ENCODE measurements at regions not wholly inside any gene's neighbourhood (a gene's known extent, or its start where the extent isn't known, plus 50 kb on each side); places are given as distances from the start of the nearest gene placed in this dataset.
"Not testable (repeated sequence)": the region's sequence is repeated elsewhere in the genome, so short reads cannot be mapped to it uniquely, and the experiment has no call there.

- DNase-seq: peak; percentile 66
Observed at GRCh38 chr10:62594093-62594520, 210.4 kb upstream of the ADO start.

GRCh38 chr10:62597226-62597625 lies 207.3 kb upstream of the ADO start:
- peak; percentile 88 for DNase-seq

DNA sequence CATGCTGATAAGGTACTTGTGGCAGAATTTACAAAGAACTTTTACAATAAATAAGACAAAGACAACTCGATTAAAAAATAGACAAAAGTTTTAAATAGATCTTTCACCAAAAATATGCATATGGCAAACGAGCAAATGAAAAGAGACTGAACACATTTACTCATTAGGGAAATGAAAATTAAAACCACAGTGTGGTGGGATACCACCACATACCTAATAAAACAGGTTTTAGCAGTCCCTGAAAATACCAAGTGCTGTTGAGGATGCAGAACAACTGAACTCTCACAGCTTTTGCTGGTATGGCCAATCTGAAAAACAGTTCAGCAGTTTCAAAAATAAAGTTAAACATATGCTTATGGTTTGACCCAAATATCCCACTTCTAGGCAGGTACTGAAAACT lies 205.4 kb upstream of the ADO start:
- DNase-seq: no peak

GRCh38 chr10:62606551-62606950 lies 198.0 kb upstream of the ADO start:
- not testable (repeated sequence) for DNase-seq

- DNase-seq: not testable (repeated sequence)
Observed at GRCh38 chr10:62608189-62608875, 196.2 kb upstream of the ADO start.

DNA sequence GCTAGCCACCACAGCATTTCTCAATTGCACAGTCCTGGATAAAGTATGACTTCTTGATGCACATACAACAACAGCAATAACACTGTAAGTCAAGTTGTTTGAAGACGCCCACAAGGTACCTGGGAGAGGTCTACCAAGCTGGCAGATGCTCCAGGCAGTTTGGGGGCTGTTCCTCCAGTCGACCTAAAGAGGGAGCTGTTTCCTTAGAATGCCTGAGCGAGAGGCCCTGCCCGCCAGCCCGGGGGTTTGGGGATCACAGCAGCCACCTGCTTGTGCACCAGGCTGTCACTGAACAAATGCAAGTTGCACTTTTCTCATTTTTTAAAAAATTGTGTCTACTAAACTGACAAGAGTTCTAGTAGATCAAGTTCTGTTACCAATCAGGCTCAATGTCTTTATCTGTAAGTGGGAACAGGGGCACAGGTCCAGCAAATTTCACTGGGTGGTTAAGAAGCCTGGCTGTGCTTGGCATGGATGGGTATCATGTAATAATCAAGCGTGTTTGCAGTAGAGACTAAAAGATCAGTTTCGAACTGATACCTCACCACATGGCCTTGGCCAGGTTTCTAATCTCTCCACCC lies 193.8 kb upstream of the ADO start:
- peak; percentile 53 for DNase-seq

- peak; percentile 84 for DNase-seq
Observed at GRCh38 chr10:62613424-62613823, 191.1 kb upstream of the ADO start.

GRCh38 chr10:62613859-62614258 lies 190.7 kb upstream of the ADO start:
- DNase-seq: no peak

DNA sequence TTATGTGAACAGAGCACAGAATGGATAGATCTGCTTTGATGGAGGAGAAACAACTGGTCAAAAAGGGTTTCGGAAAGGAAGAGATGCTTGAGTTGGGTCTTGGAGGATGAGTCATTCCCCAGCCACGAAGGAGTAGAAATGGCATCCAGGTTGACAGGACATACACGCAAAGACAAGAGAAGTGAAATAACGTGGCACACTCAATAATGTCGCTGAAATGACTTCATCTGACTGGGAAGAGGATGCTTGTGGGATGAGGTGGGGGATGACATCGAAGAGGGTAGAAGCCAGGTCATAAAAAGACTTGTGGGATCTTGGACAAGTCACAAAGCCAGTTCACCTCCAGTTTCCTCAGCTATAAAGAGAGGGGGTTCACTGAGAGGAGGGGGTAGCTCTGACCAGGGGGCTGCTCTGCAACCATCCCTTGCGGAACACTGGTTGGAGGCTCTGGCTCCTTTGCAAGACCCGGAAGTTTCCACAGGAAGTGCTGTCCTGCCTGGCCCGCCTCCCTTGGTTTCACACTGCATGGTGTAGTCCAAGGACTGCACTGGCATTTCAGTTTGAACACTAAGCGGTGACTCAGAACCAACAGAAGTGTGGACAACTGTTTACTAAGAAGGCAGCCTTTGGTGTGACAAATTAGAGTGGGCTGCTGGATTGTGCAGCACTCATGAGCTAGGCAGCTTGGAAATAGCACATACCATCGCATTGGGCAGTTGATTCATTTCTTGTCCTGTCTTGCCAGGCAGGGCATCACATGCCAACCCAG lies 189.9 kb upstream of the ADO start:
- peak; percentile 70 for DNase-seq

- no peak for DNase-seq
Observed at GRCh38 chr10:62616885-62617590, 187.5 kb upstream of the ADO start.

- DNase-seq: no peak
Observed at GRCh38 chr10:62617652-62618051, 186.9 kb upstream of the ADO start.

DNA sequence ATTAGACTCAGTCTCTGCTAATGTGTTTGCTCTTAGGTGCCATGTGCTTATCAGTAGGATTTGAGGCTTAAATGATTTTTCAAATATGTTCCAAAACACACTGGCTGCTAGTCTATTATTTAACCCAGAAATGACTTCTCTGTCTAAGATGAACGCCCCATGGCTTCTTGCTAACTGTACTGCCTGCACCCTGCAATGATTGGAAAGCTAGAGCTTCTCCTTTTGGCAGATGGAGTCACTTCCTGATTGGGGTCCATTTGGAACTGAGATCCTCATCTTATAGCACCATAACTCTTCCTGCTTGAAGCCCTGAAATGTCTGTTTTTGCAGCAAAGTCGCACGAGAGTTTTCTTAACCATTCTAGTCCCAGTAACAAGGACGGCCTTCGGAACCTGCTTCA lies 186.5 kb upstream of the ADO start:
- DNase-seq: no peak

DNA sequence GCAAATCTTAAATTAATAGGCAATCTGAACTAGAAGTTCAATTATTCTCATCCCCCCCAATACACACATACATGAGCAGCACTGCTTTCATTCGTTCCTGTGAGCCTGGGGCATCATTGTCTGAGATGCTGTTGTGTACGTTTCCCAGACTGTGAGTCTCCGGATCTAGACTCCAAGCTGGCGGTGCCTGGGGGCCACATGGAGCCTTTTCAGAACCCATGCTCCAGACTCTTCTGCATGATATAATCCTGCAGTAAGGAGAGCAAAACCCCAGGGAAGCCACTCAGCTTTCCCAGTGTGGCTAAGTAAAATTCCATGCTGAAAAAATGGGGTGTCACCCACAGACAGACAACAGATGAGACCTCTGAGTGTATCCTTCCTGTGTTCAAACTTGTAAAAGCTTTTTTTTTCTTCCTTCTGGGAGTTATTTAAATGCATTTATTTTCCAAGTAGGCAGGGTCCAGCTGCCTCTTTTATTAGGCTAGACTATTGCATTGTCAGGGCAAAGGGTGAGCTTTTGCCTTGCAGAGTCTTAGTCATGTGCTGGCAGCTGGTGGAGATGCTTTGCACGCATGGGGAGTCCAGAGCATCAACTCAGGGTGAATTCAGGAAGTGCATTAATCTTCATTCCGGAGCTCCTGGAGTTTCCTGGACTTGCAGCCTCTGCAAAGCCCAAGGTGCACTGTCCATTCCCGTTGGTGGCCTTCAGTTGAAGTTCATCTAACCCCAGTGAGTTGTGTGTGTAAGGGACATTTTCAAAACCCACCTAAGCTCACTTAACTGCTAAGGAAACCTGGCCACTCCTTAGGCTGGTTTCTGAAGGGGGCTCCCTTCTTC lies 185.7 kb upstream of the ADO start:
- DNase-seq: peak; percentile 84

DNA sequence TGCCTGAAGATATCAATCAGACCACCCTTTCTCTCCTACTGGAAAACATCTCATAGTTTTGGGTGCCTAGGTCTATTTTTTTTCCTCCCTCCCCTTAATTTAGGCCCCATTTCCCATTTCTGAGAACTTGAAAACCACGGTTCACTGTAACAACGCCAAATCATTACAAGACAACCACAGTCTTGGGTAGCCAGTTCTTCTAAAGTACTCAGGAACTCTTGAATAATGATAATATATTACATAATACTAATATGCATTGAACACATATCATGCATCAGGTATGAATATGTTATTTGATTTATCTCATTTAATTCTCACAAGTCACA lies 185.1 kb upstream of the ADO start:
- peak; percentile 63 for DNase-seq

DNA sequence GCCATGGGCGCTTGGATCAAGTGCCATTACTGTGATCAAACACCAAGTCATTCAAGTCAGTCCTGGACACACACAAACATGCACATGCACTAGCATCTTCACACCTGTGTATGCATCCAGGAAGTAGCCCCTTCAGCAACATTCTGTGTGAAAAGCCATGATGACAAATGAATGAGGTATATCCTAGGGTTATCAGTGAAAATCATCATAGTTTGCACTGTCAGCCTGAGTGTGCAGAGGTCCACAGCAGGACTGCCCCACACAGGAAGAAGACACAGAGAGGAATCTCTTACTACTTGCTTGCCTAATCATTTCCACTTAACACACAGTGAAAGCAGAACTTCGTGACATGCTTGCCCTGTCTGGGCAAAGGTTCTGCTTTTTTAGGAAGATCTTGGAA lies 184.0 kb upstream of the ADO start:
- DNase-seq: no peak

- DNase-seq: no peak
Observed at GRCh38 chr10:62623223-62623622, 181.3 kb upstream of the ADO start.

- DNase-seq: no peak
Observed at GRCh38 chr10:62625484-62625883, 179.0 kb upstream of the ADO start.

DNA sequence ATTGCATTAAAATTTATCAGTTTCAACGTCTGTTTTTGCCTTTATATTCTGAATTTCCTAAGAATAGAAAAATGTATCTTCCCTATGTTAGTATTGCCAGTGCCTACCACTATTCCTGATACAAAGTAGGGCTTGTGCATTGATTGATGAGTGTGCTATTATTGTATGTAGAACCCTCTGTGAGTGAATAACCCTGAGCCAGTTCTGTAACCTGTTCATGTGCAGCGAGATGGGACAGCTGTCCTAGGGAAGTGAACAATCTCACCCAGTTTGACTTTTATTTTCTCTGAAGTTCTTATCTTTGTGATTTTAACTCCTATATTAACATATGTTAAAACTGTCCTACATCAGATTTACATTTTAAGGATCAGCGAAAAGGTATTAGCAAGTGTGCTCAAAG lies 178.4 kb upstream of the ADO start:
- no peak for DNase-seq

DNA sequence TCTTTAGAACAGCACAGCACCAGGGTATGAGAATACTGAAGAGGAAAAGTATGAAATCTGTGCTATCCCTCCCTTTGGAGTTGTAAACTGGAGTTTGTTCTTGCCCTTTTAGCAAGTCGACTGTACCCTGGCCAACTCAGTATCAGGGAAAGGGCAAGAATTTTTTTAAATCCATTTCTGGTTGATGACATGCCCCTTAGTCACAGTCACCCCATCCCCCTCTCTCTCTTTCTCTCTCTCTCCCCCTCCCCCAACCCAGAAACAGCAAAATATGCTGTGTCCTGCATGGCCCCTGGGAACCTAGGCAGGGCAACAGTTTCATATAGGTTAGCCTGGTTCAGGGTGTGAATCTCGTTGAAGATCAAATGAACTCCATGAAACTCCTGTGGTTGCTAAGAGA lies 177.7 kb upstream of the ADO start:
- peak; percentile 83 for DNase-seq

DNA sequence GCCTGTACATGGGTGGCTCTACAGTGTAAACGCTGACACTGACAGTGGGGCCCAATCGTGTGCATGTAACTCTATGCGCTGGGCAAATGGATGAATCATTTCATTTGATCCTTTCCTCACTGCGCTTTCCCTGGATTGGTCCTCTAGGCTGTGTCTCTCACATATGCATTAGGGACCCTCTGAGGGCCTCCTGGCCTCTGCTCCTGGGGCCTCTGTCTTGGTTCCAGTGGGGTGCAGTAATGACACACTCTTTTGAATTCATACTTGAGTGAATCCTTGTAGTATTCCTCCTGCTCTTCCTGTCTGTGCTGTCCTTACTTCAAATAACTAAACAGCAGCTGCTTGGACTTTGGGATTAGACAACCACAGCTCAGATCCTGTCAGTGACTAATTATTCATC lies 176.5 kb upstream of the ADO start:
- peak; percentile 47 for DNase-seq

GRCh38 chr10:62631241-62631640 lies 173.3 kb upstream of the ADO start:
- no peak for DNase-seq

DNA sequence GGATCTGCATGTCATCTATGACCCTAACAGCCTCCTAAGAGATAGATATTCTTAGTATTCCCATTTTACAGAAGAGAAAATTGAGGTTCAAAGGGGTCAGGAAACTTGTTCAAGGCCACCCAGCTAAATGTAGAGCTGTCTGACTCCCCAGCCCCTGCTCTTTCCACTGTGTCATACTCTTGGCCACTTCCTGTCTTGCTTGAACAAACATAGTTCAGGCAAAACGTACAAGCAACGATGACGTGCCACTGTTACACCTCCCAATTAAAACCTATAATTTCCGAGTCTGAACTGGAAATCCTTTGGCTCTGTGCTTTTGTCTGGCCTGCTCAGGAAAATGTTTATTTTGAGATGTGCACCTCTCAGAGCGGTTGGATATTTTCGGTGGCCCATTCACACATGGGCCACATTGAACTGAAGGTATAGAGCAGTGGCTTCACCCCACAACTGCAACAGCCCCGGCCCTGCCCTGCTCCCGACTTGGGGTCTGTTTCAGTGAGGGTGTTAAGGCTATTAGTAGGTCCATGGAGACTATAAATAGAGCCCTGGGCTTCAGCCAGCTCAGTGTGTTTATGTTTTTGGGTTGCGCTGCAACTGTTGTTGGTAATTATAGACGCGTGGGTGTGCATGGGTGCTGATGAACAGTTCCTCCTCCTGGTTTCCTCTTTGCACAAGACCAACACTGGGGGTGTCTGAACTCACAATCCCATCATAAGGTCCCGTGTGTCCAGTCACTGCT lies 172.3 kb upstream of the ADO start:
- DNase-seq: no peak
